Ramos (cell line): ENCODE measurements at regions not wholly inside any gene's neighbourhood (a gene's known extent, or its start where the extent isn't known, plus 50 kb on each side); places are given as distances from the start of the nearest gene placed in this dataset.

ENCODE experiments used
- in situ Hi-C: fragments of 300-500 bp; cut with MboI; formaldehyde crosslinking; loops from one replicate; pipeline ENCODE4 v1.14.3; 2022; ENCODE audit warnings: low sequenced_read_pairs; ENCODE audit not compliant: unreplicated experiment

- in situ Hi-C loops: no loop called here
Observed at GRCh38 chr10:4514445-4515108, 311.4 kb upstream of the AKR1E2 start.

GRCh38 chr10:4512671-4513240, 313.3 kb upstream of the AKR1E2 start:
- in situ Hi-C loops: no loop called here

GRCh38 chr10:4512196-4512595, 313.8 kb upstream of the AKR1E2 start:
- in situ Hi-C loops: no loop called here

DNA sequence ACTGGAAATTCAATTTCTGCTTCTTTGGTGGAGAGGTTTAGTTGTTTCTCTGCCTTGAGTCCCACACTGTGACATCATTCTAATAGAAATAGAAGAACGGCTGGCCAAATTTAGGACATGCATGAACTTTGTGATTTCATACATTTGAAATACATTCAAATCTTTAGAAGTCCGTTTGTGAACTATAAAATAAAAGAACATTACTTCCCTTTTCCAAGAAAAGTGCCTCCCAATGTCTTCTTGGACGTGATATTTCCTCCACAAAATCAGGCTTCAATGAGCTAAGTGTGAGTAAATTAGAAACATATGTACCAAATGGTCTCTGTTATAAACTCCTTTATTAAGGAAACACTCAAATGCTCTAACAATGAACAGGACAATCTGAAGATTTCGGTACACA, 314.5 kb upstream of the AKR1E2 start:
- in situ Hi-C loops: no loop called here

DNA sequence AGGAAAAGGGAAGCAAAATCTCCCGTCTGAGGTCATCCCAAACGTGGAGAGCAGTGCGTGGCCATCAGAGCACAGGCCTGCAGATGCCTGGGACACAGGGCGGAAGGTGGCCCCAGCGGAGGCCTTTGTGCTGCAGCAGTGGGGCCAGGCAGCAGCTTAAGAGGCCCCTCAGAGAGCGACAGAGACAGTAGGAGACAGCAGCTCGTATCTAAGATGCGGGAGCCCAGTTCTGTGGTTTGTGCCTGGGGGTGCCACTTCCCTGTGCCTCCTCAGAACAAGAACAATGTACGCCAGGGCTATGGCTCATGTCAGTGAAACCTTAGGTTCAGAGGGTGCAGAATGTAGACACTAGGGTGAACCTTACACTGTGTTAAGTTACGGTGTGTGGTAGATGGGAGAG, 316.6 kb upstream of the AKR1E2 start:
- in situ Hi-C loops: no loop called here

DNA sequence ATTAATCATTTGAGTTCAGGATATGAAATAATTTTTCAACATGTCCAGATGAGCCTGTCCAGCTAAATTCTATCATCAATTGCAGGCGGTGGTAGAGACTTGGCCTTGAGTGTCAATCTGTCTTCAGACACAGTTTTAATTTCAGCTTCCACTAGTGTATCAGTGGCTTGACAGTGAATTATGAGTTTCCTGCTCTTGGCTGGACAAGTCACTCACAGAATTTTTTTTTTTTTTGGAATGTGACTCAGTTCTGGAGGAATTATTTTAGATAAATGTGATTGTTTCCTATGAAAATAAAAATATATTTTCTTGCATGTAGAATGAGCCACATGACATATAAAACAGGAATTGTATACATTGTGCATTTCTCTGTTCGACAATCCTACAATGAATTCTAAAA, 319.9 kb upstream of the AKR1E2 start:
- in situ Hi-C loops: no loop called here

DNA sequence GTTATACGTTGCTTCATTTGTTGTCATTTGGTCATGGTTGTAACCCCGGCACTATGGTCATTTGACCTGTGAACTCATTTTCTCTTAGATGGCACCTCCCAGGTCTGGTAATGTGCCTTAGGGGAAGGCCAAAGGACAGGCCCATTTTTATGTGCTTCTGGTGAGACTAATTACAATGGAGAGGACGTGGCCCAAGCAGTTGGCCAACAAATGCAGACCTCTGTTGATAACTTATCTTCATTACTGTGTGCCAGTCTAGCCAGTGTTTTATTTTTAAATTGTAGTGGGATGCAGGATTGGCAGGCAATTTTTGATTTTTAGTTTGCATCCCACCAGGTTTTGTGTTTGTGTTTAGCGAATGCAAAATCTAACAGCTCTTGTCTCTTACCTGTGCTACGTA, 321.5 kb upstream of the AKR1E2 start:
- in situ Hi-C loops: no loop called here

DNA sequence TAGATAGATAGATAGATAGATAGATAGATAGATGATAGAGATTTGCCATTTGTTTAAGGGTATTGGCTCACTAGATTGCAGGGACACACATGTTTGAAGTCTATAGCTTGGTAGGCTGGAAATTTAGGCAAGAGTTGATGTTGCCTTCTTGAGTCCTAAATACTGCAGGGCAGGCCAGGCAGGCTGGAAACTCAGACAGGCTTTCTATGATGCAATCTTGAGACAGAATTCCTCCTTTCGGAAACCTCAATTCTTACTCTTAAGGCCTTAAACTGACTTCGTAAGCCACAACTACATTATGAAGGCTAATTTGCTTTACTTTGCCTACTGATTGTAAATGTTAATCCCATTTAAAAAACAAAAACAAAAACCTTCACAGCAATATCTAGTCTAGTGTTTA, 322.9 kb upstream of the AKR1E2 start:
- in situ Hi-C loops: no loop called here

DNA sequence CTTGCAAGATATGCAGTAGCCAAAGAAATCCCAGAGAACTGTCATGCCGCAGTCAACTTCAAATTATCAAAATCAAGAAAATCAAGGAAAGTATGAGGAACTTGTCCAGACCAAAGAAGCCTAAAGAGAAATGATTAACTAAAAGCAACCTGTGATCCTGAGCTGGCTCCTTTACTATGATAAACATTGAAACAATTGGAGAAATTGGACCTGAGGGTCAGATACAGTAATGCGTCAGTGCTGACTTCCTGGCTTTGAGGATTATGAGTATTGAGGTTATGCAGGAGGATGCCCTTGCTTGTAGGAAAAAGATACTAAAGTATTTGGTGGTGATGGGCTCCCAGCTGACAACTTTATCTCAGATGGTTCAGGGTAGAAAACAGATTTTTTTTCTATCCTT, 324.7 kb upstream of the AKR1E2 start:
- in situ Hi-C loops: no loop called here

- in situ Hi-C loops: no loop called here
Observed at GRCh38 chr10:4498711-4499251, 327.2 kb upstream of the AKR1E2 start.

- in situ Hi-C loops: no loop called here
Observed at GRCh38 chr10:4494551-4494950, 331.5 kb upstream of the AKR1E2 start.

DNA sequence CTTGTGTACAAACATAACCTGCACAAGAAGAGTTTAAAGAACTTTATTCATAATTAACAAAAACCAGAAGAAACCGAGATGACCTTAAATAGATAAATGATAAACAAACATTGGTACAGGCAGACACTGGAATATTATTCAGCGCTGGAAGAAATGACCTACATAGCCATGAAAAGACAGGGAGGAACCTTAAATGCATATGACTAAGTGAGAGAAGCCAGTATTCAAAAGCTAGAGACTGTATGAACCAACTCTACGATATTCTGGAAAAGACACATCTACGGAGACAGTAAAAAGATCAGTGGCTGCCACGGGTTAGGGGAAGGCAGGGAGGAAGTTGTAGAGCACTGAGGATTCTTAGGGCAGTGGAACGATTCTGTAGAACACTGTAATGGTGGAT, 333.8 kb upstream of the AKR1E2 start:
- in situ Hi-C loops: no loop called here

DNA sequence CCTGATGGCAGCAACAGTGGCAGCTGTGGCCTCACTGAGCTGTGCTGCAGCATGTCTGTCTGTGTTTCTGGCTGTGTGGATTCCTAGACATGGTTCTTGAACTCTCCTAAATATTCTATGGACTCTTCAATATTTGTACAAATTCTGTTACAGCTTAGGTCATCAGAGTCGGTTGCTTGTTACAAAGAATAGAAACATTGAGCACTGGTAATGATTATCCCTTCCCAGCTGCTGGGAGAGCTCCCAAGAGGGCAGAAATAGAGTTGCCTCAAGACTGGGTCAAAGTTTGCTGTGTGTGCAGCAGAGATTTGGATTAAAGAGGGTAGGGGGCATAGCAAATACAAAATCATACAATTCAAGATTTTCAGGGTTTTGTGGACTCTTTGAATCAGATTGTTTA, 337.1 kb upstream of the AKR1E2 start:
- in situ Hi-C loops: no loop called here

DNA sequence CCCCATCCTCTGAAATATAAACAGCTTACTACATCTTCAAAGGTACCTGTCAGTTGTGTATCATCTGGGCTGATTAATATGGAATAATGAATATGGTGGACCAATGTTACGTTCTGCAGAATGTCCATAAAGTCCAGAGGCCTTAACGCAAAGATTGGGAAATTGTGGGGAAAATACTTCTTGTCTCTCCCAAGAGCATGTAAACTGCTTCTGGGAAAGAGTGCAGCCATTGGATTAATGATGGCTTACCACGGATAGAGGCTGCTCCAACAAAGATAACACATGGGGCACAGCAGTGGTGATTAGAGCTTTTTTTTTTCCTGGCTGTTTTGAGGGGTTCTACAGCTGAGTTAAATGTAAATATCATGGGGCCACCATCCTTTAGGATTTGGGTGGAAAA, 340.4 kb upstream of the AKR1E2 start:
- in situ Hi-C loops: no loop called here

DNA sequence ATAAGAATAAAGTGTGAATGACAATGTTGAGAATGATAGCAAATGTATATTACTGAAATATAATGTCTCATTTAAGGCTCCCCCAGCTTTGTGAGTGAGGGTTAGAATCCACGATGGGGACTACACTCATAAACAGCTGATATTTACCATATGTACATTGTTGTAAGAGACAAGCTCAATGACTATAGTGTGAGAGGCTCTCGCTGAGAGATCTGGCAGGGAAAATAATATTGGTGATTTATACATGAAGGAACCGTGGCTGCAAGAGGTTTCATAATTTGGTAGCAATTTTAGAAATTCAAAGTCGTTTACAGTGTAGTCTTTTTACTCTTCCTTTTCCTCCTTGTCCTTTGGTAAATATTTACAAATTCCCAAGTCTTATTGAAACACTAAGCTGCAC, 342.2 kb upstream of the AKR1E2 start:
- in situ Hi-C loops: no loop called here

- in situ Hi-C loops: no loop called here
Observed at GRCh38 chr10:4482659-4483058, 343.3 kb upstream of the AKR1E2 start.

DNA sequence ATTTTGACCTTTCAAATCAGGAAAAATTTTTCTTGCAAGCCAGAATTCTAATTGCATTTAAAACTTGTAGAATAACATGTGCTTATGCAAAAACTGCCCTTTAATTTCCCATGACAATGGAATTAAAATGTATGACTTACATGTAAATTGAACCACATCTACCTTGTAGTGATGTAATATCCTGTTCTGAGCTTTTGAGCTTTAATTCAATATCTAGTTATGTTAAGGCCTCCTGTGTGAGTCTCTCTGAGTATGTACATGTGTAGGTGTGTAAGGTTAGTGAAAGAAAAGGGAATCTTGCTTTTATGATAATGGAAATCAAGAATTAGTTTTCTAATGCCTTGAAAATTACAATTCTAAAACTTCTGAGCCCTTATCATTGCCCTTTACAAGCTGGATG, 344.8 kb upstream of the AKR1E2 start:
- in situ Hi-C loops: no loop called here

- in situ Hi-C loops: no loop called here
Observed at GRCh38 chr10:4479342-4479741, 346.7 kb upstream of the AKR1E2 start.

- in situ Hi-C loops: no loop called here
Observed at GRCh38 chr10:4477664-4478063, 348.3 kb upstream of the AKR1E2 start.

- in situ Hi-C loops: no loop called here
Observed at GRCh38 chr10:4475827-4476490, 350.0 kb upstream of the AKR1E2 start.

- in situ Hi-C loops: no loop called here
Observed at GRCh38 chr10:4474829-4475228, 351.2 kb upstream of the AKR1E2 start.

- in situ Hi-C loops: no loop called here
Observed at GRCh38 chr10:4473977-4474376, 352.0 kb upstream of the AKR1E2 start.
